Endothelial cell of umbilical vein (primary cell): ENCODE measurements at regions not wholly inside any gene's neighbourhood (a gene's known extent, or its start where the extent isn't known, plus 50 kb on each side); places are given as distances from the start of the nearest gene placed in this dataset.

Experiments
- BruUV-seq: library from RNA; stranded (reverse); fragments of 400-500 nt; replicated peaks from 2 replicates; lab custom pipeline; 2021; lab: Mats Ljungman, UMichigan
- CTCF ChIA-PET: fragments of 300-600, 350-600 bp; sonication (Branson Sonifier 250); formaldehyde crosslinking; loops from one replicate; lab custom pipeline; 2021; ENCODE audit warnings: antibody characterized with exemption, inconsistent platforms; lab: Charles Lee
- POLR2A ChIA-PET: fragments of 300-600, 350-600 bp; sonication (Branson Sonifier 250); formaldehyde crosslinking; loops from one replicate; lab custom pipeline; 2021; ENCODE audit warnings: antibody characterized with exemption, inconsistent platforms; lab: Charles Lee
- DNase-seq: peaks from one replicate; pipeline ENCODE4 v3.0.0-alpha.2; 2011; ENCODE audit warnings: low read depth, low spot score
- FAIRE-seq: peaks from 2 replicates; lab custom pipeline; 2011; peaks lifted over from hg19 to GRCh38; lab: Jason Lieb, UNC
- H2AFZ ChIP-seq: 2 replicates; pipeline ENCODE4 v1.6.0; 2012; ENCODE audit warnings: low read depth, low read length, control low read depth, inconsistent platforms
- H3K27ac ChIP-seq: 2 replicates; pipeline ENCODE4 v1.5.1; 2011; ENCODE audit warnings: low read depth, mild to moderate bottlenecking, control low read depth, low read length, moderate library complexity; ENCODE audit not compliant: insufficient read depth
- H3K27me3 ChIP-seq, 2 experiments: 2 replicates each; pipeline versions ENCODE4 v1.6.0 to v1.6.1; 2011; ENCODE audit warnings: low read length in 2 of 2, mixed read lengths in 1 of 2; ENCODE audit not compliant: control insufficient read depth in 2 of 2, insufficient read depth in 2 of 2
- H3K36me3 ChIP-seq, 2 experiments: 2 replicates in 1 of 2; 3 replicates in 1 of 2; pipeline ENCODE4 v1.5.1; 2011; ENCODE audit warnings: low read length in 2 of 2, mild to moderate bottlenecking in 1 of 2, moderate library complexity in 1 of 2; ENCODE audit not compliant: control insufficient read depth in 2 of 2, insufficient read depth in 2 of 2; ENCODE audit errors: extremely low read depth in 1 of 2
- H3K4me1 ChIP-seq: 3 replicates; pipeline ENCODE4 v1.5.1; 2011; ENCODE audit warnings: mild to moderate bottlenecking, low read length; ENCODE audit not compliant: control insufficient read depth, insufficient read depth; ENCODE audit errors: extremely low read depth
- H3K4me2 ChIP-seq: 2 replicates; pipeline ENCODE4 v1.6.1; 2011; ENCODE audit warnings: low read length, control low read depth, mixed read lengths; ENCODE audit not compliant: insufficient read depth
- H3K4me3 ChIP-seq, 3 experiments: fragments of 200-600 bp in 1 of 3; sonication (generic), shearing (Covaris generic) in 1 of 3; replicated peaks in 1 of 3; 2 replicates each; pipeline ENCODE4 v1.5.1; 2011 to 2016; ENCODE audit warnings: control low read depth in 3 of 3, low read length in 3 of 3, mild to moderate bottlenecking in 2 of 3, inconsistent platforms in 1 of 3, low read depth in 1 of 3, moderate library complexity in 1 of 3; ENCODE audit not compliant: insufficient read depth in 1 of 3
- H3K79me2 ChIP-seq: 2 replicates; pipeline ENCODE4 v1.6.0; 2012; ENCODE audit warnings: low read length, inconsistent platforms; ENCODE audit not compliant: control insufficient read depth, insufficient read depth
- H3K9ac ChIP-seq: replicated peaks from 2 replicates; pipeline ENCODE3; 2011; ENCODE audit warnings: low read length, control low read depth; ENCODE audit not compliant: insufficient read depth; ENCODE audit errors: extremely low read depth
- H3K9me1 ChIP-seq: replicated peaks from 3 replicates; pipeline ENCODE4 v1.6.0; 2011; ENCODE audit warnings: mild to moderate bottlenecking, low read length; ENCODE audit not compliant: control insufficient read depth, insufficient read depth; ENCODE audit errors: extremely low read depth
- H3K9me3 ChIP-seq: replicated peaks from 2 replicates; pipeline ENCODE4 v1.5.1; 2012; ENCODE audit warnings: low read length, inconsistent platforms; ENCODE audit not compliant: control insufficient read depth, insufficient read depth
- H4K20me1 ChIP-seq: replicated peaks from 2 replicates; pipeline ENCODE3; 2011; ENCODE audit warnings: mild to moderate bottlenecking, low read length; ENCODE audit not compliant: control insufficient read depth, insufficient read depth; ENCODE audit errors: extremely low read depth
- EZH2 ChIP-seq: IDR thresholded peaks from 2 replicates; pipeline ENCODE4 v1.6.1; 2012; ENCODE audit warnings: borderline replicate concordance, low read depth, mild to moderate bottlenecking, moderate library complexity, low read length, inconsistent platforms; ENCODE audit not compliant: severe bottlenecking
- FOS ChIP-seq: IDR thresholded peaks from 2 replicates; pipeline ENCODE4 v1.6.1; 2011; ENCODE audit warnings: mild to moderate bottlenecking, low read length, moderate library complexity, borderline replicate concordance; ENCODE audit not compliant: insufficient read depth
- GATA2 ChIP-seq: IDR thresholded peaks from 2 replicates; pipeline ENCODE4 v1.7.0; 2011; ENCODE audit warnings: low read depth, mild to moderate bottlenecking, moderate library complexity, mixed read lengths, low read length; ENCODE audit not compliant: insufficient read length, insufficient read depth
- JUN ChIP-seq: IDR thresholded peaks from 2 replicates; pipeline ENCODE4 v1.6.1; 2011; ENCODE audit warnings: borderline replicate concordance, low read depth; ENCODE audit not compliant: insufficient read length, insufficient read depth
- MAX ChIP-seq: IDR thresholded peaks from 2 replicates; pipeline ENCODE4 v1.6.1; 2011; ENCODE audit not compliant: insufficient read depth, insufficient read length
- MYC ChIP-seq: IDR thresholded peaks from one replicate; pipeline ENCODE4 v1.6.1; 2011; ENCODE audit warnings: mild to moderate bottlenecking, low read depth, low read length
- POLR2A ChIP-seq: IDR thresholded peaks from 2 replicates; pipeline ENCODE4 v1.6.1; 2012; ENCODE audit warnings: low read depth, mild to moderate bottlenecking, control low read depth, low read length
- POLR2AphosphoS5 ChIP-seq: IDR thresholded peaks from 2 replicates; pipeline ENCODE4 v1.6.1; 2012; ENCODE audit warnings: low read depth, mild to moderate bottlenecking, control low read depth, low read length, moderate library complexity; ENCODE audit not compliant: insufficient read depth
- dilution Hi-C: fragments of 300-500 bp; cut with MboI; formaldehyde crosslinking; loops from one replicate; pipeline ENCODE4 v1.15.0; 2019; ENCODE audit warnings: low sequenced_read_pairs; ENCODE audit not compliant: extremely low pct_ligation_motif_present
- intact Hi-C: fragments of 100-400 bp; cut with micrococcal nuclease; formaldehyde crosslinking; loops from one replicate; pipeline ENCODE4 v1.10.0; 2022
- TF ChIP-seq, protein P1 (sequence below), 2 donors: IDR thresholded peaks; 1 replicate in 1 of 2; 2 replicates in 1 of 2; pipeline ENCODE4 v1.5.1; 2011; ENCODE audit warnings: low read length in 2 of 2, mild to moderate bottlenecking in 2 of 2, moderate library complexity in 2 of 2, control low read depth in 1 of 2, inconsistent platforms in 1 of 2, low read depth in 1 of 2; ENCODE audit not compliant: insufficient read depth in 1 of 2; ENCODE audit errors: extremely low read depth in 1 of 2

- H2AFZ ChIP-seq, result no peak overlapping the region
- no peaks in the 10 kb centered on the region for H3K9me3 ChIP-seq
- no peak overlapping the region for H3K4me2 ChIP-seq
- TF ChIP-seq POLR2A, result no peak
- TF ChIP-seq, protein P1, sequence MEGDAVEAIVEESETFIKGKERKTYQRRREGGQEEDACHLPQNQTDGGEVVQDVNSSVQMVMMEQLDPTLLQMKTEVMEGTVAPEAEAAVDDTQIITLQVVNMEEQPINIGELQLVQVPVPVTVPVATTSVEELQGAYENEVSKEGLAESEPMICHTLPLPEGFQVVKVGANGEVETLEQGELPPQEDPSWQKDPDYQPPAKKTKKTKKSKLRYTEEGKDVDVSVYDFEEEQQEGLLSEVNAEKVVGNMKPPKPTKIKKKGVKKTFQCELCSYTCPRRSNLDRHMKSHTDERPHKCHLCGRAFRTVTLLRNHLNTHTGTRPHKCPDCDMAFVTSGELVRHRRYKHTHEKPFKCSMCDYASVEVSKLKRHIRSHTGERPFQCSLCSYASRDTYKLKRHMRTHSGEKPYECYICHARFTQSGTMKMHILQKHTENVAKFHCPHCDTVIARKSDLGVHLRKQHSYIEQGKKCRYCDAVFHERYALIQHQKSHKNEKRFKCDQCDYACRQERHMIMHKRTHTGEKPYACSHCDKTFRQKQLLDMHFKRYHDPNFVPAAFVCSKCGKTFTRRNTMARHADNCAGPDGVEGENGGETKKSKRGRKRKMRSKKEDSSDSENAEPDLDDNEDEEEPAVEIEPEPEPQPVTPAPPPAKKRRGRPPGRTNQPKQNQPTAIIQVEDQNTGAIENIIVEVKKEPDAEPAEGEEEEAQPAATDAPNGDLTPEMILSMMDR (IDR thresholded peaks at IDR 0.05; ENCODE audit: extremely low read depth in 1 of 2, insufficient read depth in 1 of 2, low read depth in 1 of 2, low read length in 2 of 2), result no peak
- no peak for TF ChIP-seq POLR2AphosphoS5
- TF ChIP-seq FOS, result no peak
- TF ChIP-seq GATA2, result no peak
- TF ChIP-seq JUN, result no peak
- no peak for TF ChIP-seq MAX
- no peak for TF ChIP-seq EZH2
- no peak for TF ChIP-seq MYC
- intact Hi-C loops, result no loop called here
- dilution Hi-C loops, result no loop called here
- peaks cover 2% of the 10 kb centered on the region for H4K20me1 ChIP-seq
- H3K36me3 ChIP-seq, result peaks cover 0 to 4% of the 10 kb centered on the region in 2 experiments
- CTCF ChIA-PET, result interaction anchor here (1.2 kb wide), 1 partner anchor 283 kb away, joined by 3 read pairs; no protein-coding TSS in a partner anchor
- no peak overlapping the region for H3K9ac ChIP-seq
- H3K27ac ChIP-seq, result no peak overlapping the region
- H3K27me3 ChIP-seq, result no peaks in the 10 kb centered on the region
- DNase-seq (no peak), FAIRE-seq (no peak)
- POLR2A ChIA-PET, result no interaction called here
- no peaks in the 10 kb centered on the region for H3K79me2 ChIP-seq
- H3K4me3 ChIP-seq, result no peak overlapping the region
- no peaks in the 10 kb centered on the region for H3K4me1 ChIP-seq
- BruUV-seq, result no TSS peak
- no peaks in the 10 kb centered on the region for H3K9me1 ChIP-seq
Observed at GRCh38 chr6:144854654-144855053, 569.5 kb downstream of the UTRN start.
